Keratinocyte (primary cell): ENCODE measurements at regions not wholly inside any gene's neighbourhood (a gene's known extent, or its start where the extent isn't known, plus 50 kb on each side); places are given as distances from the start of the nearest gene placed in this dataset.

Experiments
- DNase-seq: peaks from one replicate; pipeline ENCODE4 v3.0.0-alpha.2; 2011; ENCODE audit warnings: low read depth, missing footprints, low spot score
- FAIRE-seq: peaks from 2 replicates; lab custom pipeline; 2011; peaks lifted over from hg19 to GRCh38; lab: Jason Lieb, UNC
- H2AFZ ChIP-seq: 2 replicates; pipeline ENCODE4 v1.6.0; 2012; ENCODE audit warnings: low read length, control low read depth, inconsistent platforms; ENCODE audit not compliant: control insufficient read depth
- H3K27ac ChIP-seq: 2 replicates; pipeline ENCODE4 v1.5.1; 2011; ENCODE audit warnings: low read length; ENCODE audit not compliant: control insufficient read depth, insufficient read depth
- H3K27me3 ChIP-seq: 3 replicates; pipeline ENCODE4 v1.6.0; 2011; ENCODE audit warnings: low read length; ENCODE audit not compliant: control insufficient read depth, insufficient read depth; ENCODE audit errors: extremely low read depth
- H3K36me3 ChIP-seq, 2 experiments: 2 replicates in 1 of 2; 3 replicates in 1 of 2; pipeline ENCODE4 v1.5.1; 2011; ENCODE audit warnings: low read length in 2 of 2, mild to moderate bottlenecking in 1 of 2; ENCODE audit not compliant: control insufficient read depth in 2 of 2, insufficient read depth in 2 of 2; ENCODE audit errors: extremely low read depth in 1 of 2
- H3K4me1 ChIP-seq: 3 replicates; pipeline ENCODE4 v1.5.1; 2011; ENCODE audit warnings: low read length; ENCODE audit not compliant: control insufficient read depth, insufficient read depth; ENCODE audit errors: extremely low read depth
- H3K4me2 ChIP-seq: 3 replicates; pipeline ENCODE4 v1.6.0; 2011; ENCODE audit warnings: low read depth, low read length; ENCODE audit not compliant: control insufficient read depth, insufficient read depth; ENCODE audit errors: extremely low read depth
- H3K4me3 ChIP-seq, 3 experiments: fragments of 200-600 bp in 1 of 3; sonication (generic) in 1 of 3; 2 replicates in 2 of 3; 3 replicates in 1 of 3; pipeline ENCODE4 v1.5.1; 2011 to 2016; ENCODE audit warnings: low read length in 3 of 3, mild to moderate bottlenecking in 3 of 3, control low read depth in 2 of 3, inconsistent platforms in 1 of 3, low read depth in 1 of 3, mixed read lengths in 1 of 3, mixed run types in 1 of 3, moderate library complexity in 1 of 3; ENCODE audit not compliant: control insufficient read depth in 2 of 3, insufficient read depth in 2 of 3; ENCODE audit errors: extremely low read depth in 1 of 3
- H3K79me2 ChIP-seq: 2 replicates; pipeline ENCODE4 v1.6.0; 2012; ENCODE audit warnings: low read length; ENCODE audit not compliant: control insufficient read depth, insufficient read depth
- H3K9ac ChIP-seq: 3 replicates; pipeline ENCODE4 v1.6.0; 2011; ENCODE audit warnings: low read length; ENCODE audit not compliant: control insufficient read depth, insufficient read depth; ENCODE audit errors: extremely low read depth
- H3K9me1 ChIP-seq: 3 replicates; pipeline ENCODE4 v1.6.0; 2011; ENCODE audit warnings: low read length; ENCODE audit not compliant: control insufficient read depth, insufficient read depth; ENCODE audit errors: extremely low read depth
- H3K9me3 ChIP-seq: 2 replicates; pipeline ENCODE4 v1.5.1; 2012; ENCODE audit warnings: low read depth, low read length; ENCODE audit not compliant: control insufficient read depth
- H4K20me1 ChIP-seq: 3 replicates; pipeline ENCODE4 v1.6.0; 2011; ENCODE audit warnings: low read length; ENCODE audit not compliant: control insufficient read depth, insufficient read depth; ENCODE audit errors: extremely low read depth
- CTCF ChIP-seq, 3 experiments: IDR thresholded peaks in 1 of 3; conservative IDR thresholded peaks in 1 of 3; optimal IDR thresholded peaks in 1 of 3; 2 replicates in 2 of 3; 3 replicates in 1 of 3; pipeline versions ENCODE3 to v1.5.1; 2011; ENCODE audit warnings: low read length in 3 of 3, mild to moderate bottlenecking in 3 of 3, moderate library complexity in 2 of 3, control low read depth in 1 of 3, inconsistent platforms in 1 of 3; ENCODE audit not compliant: insufficient read depth in 2 of 3; ENCODE audit errors: extremely low read depth in 1 of 3
- EZH2 ChIP-seq: IDR thresholded peaks from one replicate; pipeline ENCODE4 v1.6.1; 2012; ENCODE audit warnings: inconsistent platforms, mild to moderate bottlenecking, low read length, moderate library complexity
- dilution Hi-C: fragments of 300-500 bp; cut with MboI; formaldehyde crosslinking; loops from one replicate; pipeline ENCODE4 v1.7.0; 2020; ENCODE audit warnings: low sequenced_read_pairs; ENCODE audit not compliant: extremely low pct_ligation_motif_present

GRCh38 chr2:64704161-64704560 is 50.4 kb upstream of the SERTAD2 start:
- no peaks in the 10 kb centered on the region for H3K36me3 ChIP-seq
- TF ChIP-seq CTCF (optimal IDR thresholded peaks at IDR 0.05 in 1 of 3, IDR thresholded peaks at IDR 0.05 in 1 of 3, conservative IDR thresholded peaks at IDR 0.05 in 1 of 3; ENCODE audit: extremely low read depth in 1 of 3, insufficient read depth in 2 of 3, low read length in 3 of 3) (no peak), EZH2 (no peak)
- H3K4me1 ChIP-seq = no peaks in the 10 kb centered on the region
- no peak overlapping the region for H3K9ac ChIP-seq
- H3K9me1 ChIP-seq = no peaks in the 10 kb centered on the region
- no peaks in the 10 kb centered on the region for H3K9me3 ChIP-seq
- dilution Hi-C loops = no loop called here
- H2AFZ ChIP-seq = no peak overlapping the region
- no peaks in the 10 kb centered on the region for H4K20me1 ChIP-seq
- no peaks in the 10 kb centered on the region for H3K27me3 ChIP-seq
- DNase-seq (no peak), FAIRE-seq (no peak)
- no peaks in the 10 kb centered on the region for H3K79me2 ChIP-seq
- no peak overlapping the region for H3K4me2 ChIP-seq
- H3K4me3 ChIP-seq = no peak overlapping the region
- no peak overlapping the region for H3K27ac ChIP-seq

- no peak overlapping the region for H3K27ac ChIP-seq
- dilution Hi-C loops = no loop called here
- H3K79me2 ChIP-seq = no peaks in the 10 kb centered on the region
- H3K4me2 ChIP-seq = no peak overlapping the region
- no peaks in the 10 kb centered on the region for H3K4me1 ChIP-seq
- H3K36me3 ChIP-seq = no peaks in the 10 kb centered on the region
- no peak overlapping the region for H3K9ac ChIP-seq
- H3K9me1 ChIP-seq = no peaks in the 10 kb centered on the region
- DNase-seq = no peak
- no peak overlapping the region for H2AFZ ChIP-seq
- H3K27me3 ChIP-seq = no peaks in the 10 kb centered on the region
- H3K9me3 ChIP-seq = no peaks in the 10 kb centered on the region
- no peak for FAIRE-seq
- no peak for TF ChIP-seq EZH2
- TF ChIP-seq CTCF (optimal IDR thresholded peaks at IDR 0.05 in 1 of 3, IDR thresholded peaks at IDR 0.05 in 1 of 3, conservative IDR thresholded peaks at IDR 0.05 in 1 of 3; ENCODE audit: extremely low read depth in 1 of 3, insufficient read depth in 2 of 3, low read length in 3 of 3) = no peak
- no peaks in the 10 kb centered on the region for H4K20me1 ChIP-seq
- no peak overlapping the region for H3K4me3 ChIP-seq
Observed at GRCh38 chr2:64704996-64705395, 51.3 kb upstream of the SERTAD2 start.
